ENCODE measurements at regions not wholly inside any gene's neighbourhood (a gene's known extent, or its start where the extent isn't known, plus 50 kb on each side); places are given as distances from the start of the nearest gene placed in this dataset.

DNA sequence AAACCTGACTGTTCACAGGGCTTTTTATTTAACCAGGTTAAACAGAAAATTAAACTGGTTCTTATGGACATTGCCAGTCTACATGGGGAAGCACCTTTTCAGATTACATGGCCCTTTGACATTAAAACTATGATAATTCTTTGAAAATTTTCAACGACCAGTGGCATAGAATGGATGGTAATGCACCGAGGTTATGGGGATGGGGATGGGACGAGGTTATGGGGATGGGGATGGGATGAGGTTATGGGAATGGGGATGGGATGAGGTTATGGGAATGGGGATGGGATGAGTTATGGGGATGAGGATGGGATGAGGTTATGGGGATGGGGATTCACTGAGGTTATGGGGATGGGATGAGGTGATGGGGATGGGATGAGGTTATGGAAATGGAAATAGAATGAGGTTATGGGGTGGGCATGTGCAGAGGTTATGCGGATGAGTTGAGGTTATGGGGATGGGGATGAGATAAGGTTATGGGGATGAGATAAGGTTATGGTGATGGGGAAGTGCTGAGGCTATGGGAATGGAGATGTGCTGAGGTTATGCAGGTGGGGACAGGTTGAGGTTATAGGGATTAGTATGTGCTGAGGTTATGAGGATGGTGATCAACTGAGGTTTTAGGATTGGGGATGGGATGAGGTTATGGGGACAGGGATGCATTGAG is 541.9 kb downstream of the CDH26 start:
- Histone ChIP-seq H2BK5ac (ENCODE audit: low read depth, low read length) (no peak overlapping the region), H2AFZ (ENCODE audit: low read length) (no peak overlapping the region), H2BK20ac (ENCODE audit: low read length) (no peak overlapping the region), H3K4me2 (ENCODE audit: insufficient read depth in 1 of 2, low read depth in 2 of 2, low read length in 2 of 2) (no peak overlapping the region), H4K8ac (ENCODE audit: extremely low read depth, insufficient read depth, low read length) (no peak overlapping the region), H3K4me3 (ENCODE audit: extremely low read depth in 1 of 4, insufficient read depth in 2 of 4, low read depth in 3 of 4, low read length in 4 of 4) (no peak overlapping the region), H3K79me1 (ENCODE audit: low read depth, low read length) (no peaks in the 10 kb centered on the region), H2AK5ac (ENCODE audit: low read depth, low read length) (no peak overlapping the region), H4K5ac (ENCODE audit: insufficient read length, low read depth, low read length) (no peak overlapping the region), H3K23me2 (ENCODE audit: low read depth, low read length) (peaks cover 13% of the 10 kb centered on the region; the same call in 1 of the 2 replicates), H3K4ac (replicated peaks; ENCODE audit: insufficient read length, low read depth, low read length) (no peak overlapping the region), H3K9ac (replicated peaks in 1 of 4; ENCODE audit: extremely low read depth in 1 of 4, low read depth in 3 of 4, low read length in 3 of 4) (no peak overlapping the region), H4K91ac (replicated peaks; ENCODE audit: insufficient read length, low read length) (no peak overlapping the region), H3K4me1 (replicated peaks in 1 of 4; ENCODE audit: control insufficient read depth in 3 of 4, insufficient read depth in 4 of 4, low read length in 3 of 4) (no peaks in the 10 kb centered on the region), H3K79me2 (ENCODE audit: control insufficient read depth in 1 of 2, insufficient read depth in 2 of 2, low read length in 2 of 2) (no peaks in the 10 kb centered on the region), H3K56ac (replicated peaks; ENCODE audit: insufficient read length, low read depth, low read length) (no peak overlapping the region), H3K27ac (ENCODE audit: low read depth, low read length) (no peak overlapping the region), H3K18ac (ENCODE audit: extremely low read depth, low read length) (no peak overlapping the region), H3K36me3 (ENCODE audit: control insufficient read depth in 2 of 4, insufficient read depth in 4 of 4, low read length in 3 of 4) (no peaks in the 10 kb centered on the region), H2BK15ac (ENCODE audit: low read length) (no peak overlapping the region), H2BK12ac (ENCODE audit: low read depth, low read length) (no peak overlapping the region), H3K27me3 (replicated peaks in 1 of 4; ENCODE audit: control insufficient read depth in 3 of 4, extremely low read depth in 1 of 4, insufficient read depth in 3 of 4, low read length in 3 of 4) (peaks cover 0 to 2% (median 0%) of the 10 kb centered on the region in 4 experiments; a peak in 1 of 7 replicates), H2BK120ac (replicated peaks; ENCODE audit: low read depth, low read length) (no peak overlapping the region), H3K9me3 (ENCODE audit: insufficient read depth in 2 of 2, low read depth in 1 of 2, low read length in 1 of 2) (no peaks in the 10 kb centered on the region), H4K20me1 (replicated peaks in 1 of 2; ENCODE audit: control insufficient read depth in 1 of 2, insufficient read depth in 2 of 2, low read length in 2 of 2) (no peaks in the 10 kb centered on the region), H3K23ac (ENCODE audit: insufficient read length) (no peak overlapping the region), H3K14ac (ENCODE audit: insufficient read length) (no peak overlapping the region)
- ChIA-PET CTCF (ENCODE audit: partially characterized antibody) (no interaction called here), POLR2A (ENCODE audit: partially characterized antibody) (no interaction called here)
- 92 to 100% methylated on average over 2 to 3 of the region's 4 CpGs for WGBS, 2 experiments (ENCODE audit: extremely low coverage in 1 of 2, insufficient coverage in 1 of 2, insufficient read length in 1 of 2, insufficient replicate concordance in 2 of 2, low coverage in 1 of 2, low lambda C conversion rate in 2 of 2, missing lambda C conversion rate in 1 of 2)
- DNase-seq (ENCODE audit: low read depth in 1 of 2, low spot score in 2 of 2) (no peak), FAIRE-seq (no peak)
- no peak for TF ChIP-seq GTF2F1 (IDR thresholded peaks at IDR 0.05; ENCODE audit: borderline replicate concordance, low read depth, low read length)
- no peak for TF ChIP-seq TAF7 (optimal IDR thresholded peaks at IDR 0.05; ENCODE audit: borderline replicate concordance, low read depth, low read length)
- no peak for TF ChIP-seq BRCA1 (IDR thresholded peaks at IDR 0.05; ENCODE audit: low read depth, low read length)

Measured in H1 (cell line).